ENCODE measurements at regions not wholly inside any gene's neighbourhood (a gene's known extent, or its start where the extent isn't known, plus 50 kb on each side); places are given as distances from the start of the nearest gene placed in this dataset.

DNA sequence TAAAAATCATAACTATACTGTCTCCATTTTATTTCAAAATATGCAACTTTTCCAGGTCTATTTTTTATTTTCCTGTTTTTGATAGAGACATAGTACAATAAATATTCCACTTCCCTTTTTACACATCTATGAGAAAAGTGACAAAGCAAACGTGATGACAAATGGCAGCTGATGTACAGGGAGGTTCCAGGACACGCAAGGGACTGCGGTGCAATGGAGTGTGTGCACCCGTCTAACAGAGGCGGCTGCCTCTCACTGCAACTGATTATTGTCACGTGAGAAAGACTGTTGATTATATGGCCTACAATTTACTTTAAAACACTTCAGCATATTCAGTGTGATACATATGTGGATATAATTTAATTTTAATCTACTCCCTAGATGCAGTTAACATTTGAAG is 142.6 kb downstream of the LRRC30 start:
- Histone ChIP-seq H3K9me2 (replicated peaks; ENCODE audit: insufficient read depth) (no peaks in the 10 kb centered on the region), H3K9me3 (ENCODE audit: low read depth) (no peaks in the 10 kb centered on the region), H3K36me3 (replicated peaks; ENCODE audit: insufficient read depth, low read depth) (no peaks in the 10 kb centered on the region), H3K27me3 (no peaks in the 10 kb centered on the region), H3K27ac (no peak overlapping the region), H4K20me1 (ENCODE audit: insufficient read depth, poor library complexity, severe bottlenecking) (no peaks in the 10 kb centered on the region), H3K79me2 (no peaks in the 10 kb centered on the region), H2AFZ (no peak overlapping the region), H3K4me1 (ENCODE audit: insufficient read depth) (no peaks in the 10 kb centered on the region), H3K4me2 (no peak overlapping the region), H3K4me3 (no peak overlapping the region)
- 88% methylated on average over 6 of the region's 6 CpGs for WGBS (ENCODE audit: low lambda C conversion rate, missing lambda C conversion rate)
- TF ChIP-seq EZH2 (IDR thresholded peaks at IDR 0.05; ENCODE audit: borderline replicate concordance) (no peak), EZH2phosphoT487 (IDR thresholded peaks at IDR 0.05; ENCODE audit: low read depth, severe bottlenecking, unreplicated experiment) (no peak)
- TF ChIP-seq, protein P1, sequence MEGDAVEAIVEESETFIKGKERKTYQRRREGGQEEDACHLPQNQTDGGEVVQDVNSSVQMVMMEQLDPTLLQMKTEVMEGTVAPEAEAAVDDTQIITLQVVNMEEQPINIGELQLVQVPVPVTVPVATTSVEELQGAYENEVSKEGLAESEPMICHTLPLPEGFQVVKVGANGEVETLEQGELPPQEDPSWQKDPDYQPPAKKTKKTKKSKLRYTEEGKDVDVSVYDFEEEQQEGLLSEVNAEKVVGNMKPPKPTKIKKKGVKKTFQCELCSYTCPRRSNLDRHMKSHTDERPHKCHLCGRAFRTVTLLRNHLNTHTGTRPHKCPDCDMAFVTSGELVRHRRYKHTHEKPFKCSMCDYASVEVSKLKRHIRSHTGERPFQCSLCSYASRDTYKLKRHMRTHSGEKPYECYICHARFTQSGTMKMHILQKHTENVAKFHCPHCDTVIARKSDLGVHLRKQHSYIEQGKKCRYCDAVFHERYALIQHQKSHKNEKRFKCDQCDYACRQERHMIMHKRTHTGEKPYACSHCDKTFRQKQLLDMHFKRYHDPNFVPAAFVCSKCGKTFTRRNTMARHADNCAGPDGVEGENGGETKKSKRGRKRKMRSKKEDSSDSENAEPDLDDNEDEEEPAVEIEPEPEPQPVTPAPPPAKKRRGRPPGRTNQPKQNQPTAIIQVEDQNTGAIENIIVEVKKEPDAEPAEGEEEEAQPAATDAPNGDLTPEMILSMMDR (IDR thresholded peaks at IDR 0.05; ENCODE audit: poor library complexity): no peak
- no peak for DNase-seq (ENCODE audit: low spot score)

DNA sequence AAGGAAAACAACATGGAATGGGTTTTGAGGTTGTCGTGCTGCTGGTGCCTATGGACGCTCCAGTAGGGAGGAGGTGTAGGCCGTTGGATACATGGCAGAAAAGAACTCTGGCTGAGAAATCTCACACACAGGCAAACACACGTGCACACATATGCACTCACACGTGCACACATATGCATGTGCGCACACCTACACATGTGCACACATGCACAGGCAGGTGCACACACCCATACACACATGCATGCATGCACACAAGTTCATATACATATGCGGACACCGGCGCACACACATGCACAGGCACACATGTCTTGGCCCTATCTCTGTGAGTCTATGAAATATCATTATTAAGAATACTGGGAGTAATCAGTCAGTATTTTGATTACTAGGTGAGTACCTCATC is 150.4 kb downstream of the LRRC30 start:
- 95% methylated on average over 9 of the region's 9 CpGs for WGBS (ENCODE audit: low lambda C conversion rate, missing lambda C conversion rate)
- H3K9me3 ChIP-seq (ENCODE audit: low read depth): no peaks in the 10 kb centered on the region
- peaks cover 3% of the 10 kb centered on the region for H3K27me3 ChIP-seq
- no peaks in the 10 kb centered on the region for H3K4me1 ChIP-seq (ENCODE audit: insufficient read depth)
- no peak overlapping the region for H3K27ac ChIP-seq
- H3K9me2 ChIP-seq (replicated peaks; ENCODE audit: insufficient read depth): no peaks in the 10 kb centered on the region
- no peak overlapping the region for H3K4me3 ChIP-seq
- no peaks in the 10 kb centered on the region for H3K79me2 ChIP-seq
- DNase-seq (ENCODE audit: low spot score): no peak
- H4K20me1 ChIP-seq (ENCODE audit: insufficient read depth, poor library complexity, severe bottlenecking): no peaks in the 10 kb centered on the region
- no peak overlapping the region for H3K4me2 ChIP-seq
- no peaks in the 10 kb centered on the region for H3K36me3 ChIP-seq (replicated peaks; ENCODE audit: insufficient read depth, low read depth)
- no peak overlapping the region for H2AFZ ChIP-seq
- TF ChIP-seq EZH2 (IDR thresholded peaks at IDR 0.05; ENCODE audit: borderline replicate concordance) (no peak), EZH2phosphoT487 (IDR thresholded peaks at IDR 0.05; ENCODE audit: low read depth, severe bottlenecking, unreplicated experiment) (no peak)
- TF ChIP-seq, protein P1 (IDR thresholded peaks at IDR 0.05; ENCODE audit: poor library complexity): no peak

DNA sequence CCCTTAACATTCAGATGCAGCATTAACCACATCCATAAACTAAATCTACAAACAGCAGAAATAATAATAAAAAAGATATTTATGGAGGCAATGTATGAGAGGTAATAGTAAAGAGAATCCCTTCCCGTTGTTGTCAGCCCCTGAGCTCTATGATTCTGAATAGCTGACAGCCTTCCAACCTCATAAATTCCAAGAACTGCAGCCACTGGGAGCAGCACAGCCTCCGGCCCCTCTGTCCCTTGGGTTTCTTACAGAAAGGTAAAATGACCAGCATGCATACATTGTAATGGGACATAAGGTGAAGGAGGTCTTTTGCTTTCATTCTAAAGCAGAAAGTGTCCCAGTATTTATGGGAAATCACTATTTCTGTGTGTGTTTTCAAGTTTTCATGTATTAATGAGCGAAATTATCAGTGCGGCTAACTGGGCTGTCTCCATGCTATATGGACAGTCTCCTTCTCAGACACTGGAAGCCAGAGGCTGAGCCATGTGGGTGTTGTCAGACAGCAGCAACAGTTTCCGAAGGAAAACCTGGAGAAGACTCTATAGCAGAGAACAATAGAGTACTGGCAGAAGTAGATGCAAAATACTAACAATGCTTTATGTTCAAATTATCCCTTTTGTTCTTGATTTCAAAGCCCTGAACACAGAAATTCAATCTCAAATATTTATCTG is 151.6 kb downstream of the LRRC30 start:
- Histone ChIP-seq H3K27me3 (peaks cover 3% of the 10 kb centered on the region), H3K4me1 (ENCODE audit: insufficient read depth) (no peaks in the 10 kb centered on the region), H3K4me2 (no peak overlapping the region), H3K4me3 (no peak overlapping the region), H3K9me2 (replicated peaks; ENCODE audit: insufficient read depth) (no peaks in the 10 kb centered on the region), H4K20me1 (ENCODE audit: insufficient read depth, poor library complexity, severe bottlenecking) (no peaks in the 10 kb centered on the region), H3K9me3 (ENCODE audit: low read depth) (no peaks in the 10 kb centered on the region), H2AFZ (no peak overlapping the region), H3K27ac (no peak overlapping the region), H3K79me2 (no peaks in the 10 kb centered on the region), H3K36me3 (replicated peaks; ENCODE audit: insufficient read depth, low read depth) (no peaks in the 10 kb centered on the region)
- TF ChIP-seq EZH2phosphoT487 (IDR thresholded peaks at IDR 0.05; ENCODE audit: low read depth, severe bottlenecking, unreplicated experiment): no peak
- TF ChIP-seq EZH2 (IDR thresholded peaks at IDR 0.05; ENCODE audit: borderline replicate concordance): no peak
- TF ChIP-seq, protein P1 (IDR thresholded peaks at IDR 0.05; ENCODE audit: poor library complexity): no peak
- no peak for DNase-seq (ENCODE audit: low spot score)
- 71% methylated on average over 5 of the region's 5 CpGs for WGBS (ENCODE audit: low lambda C conversion rate, missing lambda C conversion rate)

Data from hepatocyte (in vitro differentiated cells).